ENCODE measurements at regions not wholly inside any gene's neighbourhood (a gene's known extent, or its start where the extent isn't known, plus 50 kb on each side); places are given as distances from the start of the nearest gene placed in this dataset.
"Not testable (repeated sequence)": the region's sequence is repeated elsewhere in the genome, so short reads cannot be mapped to it uniquely, and the experiment has no call there.

DNA sequence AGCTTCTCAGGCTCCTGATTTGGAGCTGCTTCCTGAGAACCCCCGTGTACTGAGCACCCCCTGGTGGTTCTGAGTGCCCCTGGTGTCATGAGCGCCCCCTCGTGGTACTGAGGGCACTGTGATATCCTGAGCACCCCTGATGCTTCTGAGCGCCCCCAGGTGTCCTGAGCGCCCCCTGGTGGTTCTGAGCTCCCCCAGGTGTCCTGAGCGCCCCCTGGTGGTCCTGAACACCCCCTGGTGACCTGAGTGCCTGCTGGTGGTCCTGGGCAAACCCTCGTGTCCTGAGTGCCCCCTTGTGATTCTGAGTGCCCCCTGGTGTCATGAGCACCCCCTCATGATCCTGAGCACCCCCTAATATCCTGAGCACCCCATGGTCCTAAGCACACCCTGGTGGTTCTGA is 502.1 kb downstream of the TP53TG3F start:
- intact Hi-C loops (cut with micrococcal nuclease); POLR2A ChIA-PET (ENCODE audit: partially characterized antibody): not testable (repeated sequence)

DNA sequence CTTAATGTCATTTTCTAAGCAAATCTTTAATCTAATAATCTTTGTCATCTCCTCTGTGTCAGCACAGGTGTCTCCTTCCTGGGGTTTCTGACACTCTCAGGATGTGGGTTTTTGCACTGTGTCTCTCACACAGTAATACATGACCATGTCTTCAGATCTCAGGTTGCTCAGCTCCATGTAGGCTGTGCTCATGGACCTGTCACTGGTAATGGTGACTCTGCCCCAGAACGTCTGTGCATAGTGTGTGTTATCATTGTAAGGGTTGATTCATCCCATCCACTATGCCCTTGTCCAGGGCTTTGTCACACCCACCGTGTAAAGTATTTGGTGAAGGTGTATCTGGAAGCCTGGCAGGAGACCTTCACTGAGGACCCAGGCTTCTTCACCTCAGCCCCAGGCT is 506.1 kb downstream of the TP53TG3F start:
- H3K27me3 ChIP-seq (ENCODE audit: insufficient read depth, low read length); H3K27ac ChIP-seq (ENCODE audit: low read depth, low read length); DNase-seq; CTCF ChIA-PET (ENCODE audit: partially characterized antibody); H3K9me3 ChIP-seq (ENCODE audit: control insufficient read depth in 1 of 2, low read length in 2 of 2); H3K9me3 Mint-ChIP-seq; intact Hi-C loops (cut with micrococcal nuclease); H3K4me3 Mint-ChIP-seq; H3K36me3 ChIP-seq (ENCODE audit: insufficient read depth, low read length); H3K4me1 ChIP-seq (ENCODE audit: insufficient read depth, low read length); H3K4me1 Mint-ChIP-seq; H3K27ac Mint-ChIP-seq; H3K4me3 ChIP-seq (ENCODE audit: low read length in 2 of 2); H3K36me3 Mint-ChIP-seq; H3K27me3 Mint-ChIP-seq; POLR2A ChIA-PET (ENCODE audit: partially characterized antibody): not testable (repeated sequence)

More for the DNA sequence above, 502.1 kb downstream of the TP53TG3F start:
- H3K4me3 Mint-ChIP-seq; H3K27ac ChIP-seq (ENCODE audit: low read depth, low read length); H3K9me3 ChIP-seq (ENCODE audit: control insufficient read depth in 1 of 2, low read length in 2 of 2); DNase-seq; H3K27me3 ChIP-seq (ENCODE audit: insufficient read depth, low read length); H3K4me3 ChIP-seq (ENCODE audit: low read length in 2 of 2); H3K4me1 ChIP-seq (ENCODE audit: insufficient read depth, low read length); H3K36me3 Mint-ChIP-seq; H3K9me3 Mint-ChIP-seq; CTCF ChIA-PET (ENCODE audit: partially characterized antibody); H3K27me3 Mint-ChIP-seq; H3K4me1 Mint-ChIP-seq; H3K36me3 ChIP-seq (ENCODE audit: insufficient read depth, low read length); H3K27ac Mint-ChIP-seq: not testable (repeated sequence)

DNA sequence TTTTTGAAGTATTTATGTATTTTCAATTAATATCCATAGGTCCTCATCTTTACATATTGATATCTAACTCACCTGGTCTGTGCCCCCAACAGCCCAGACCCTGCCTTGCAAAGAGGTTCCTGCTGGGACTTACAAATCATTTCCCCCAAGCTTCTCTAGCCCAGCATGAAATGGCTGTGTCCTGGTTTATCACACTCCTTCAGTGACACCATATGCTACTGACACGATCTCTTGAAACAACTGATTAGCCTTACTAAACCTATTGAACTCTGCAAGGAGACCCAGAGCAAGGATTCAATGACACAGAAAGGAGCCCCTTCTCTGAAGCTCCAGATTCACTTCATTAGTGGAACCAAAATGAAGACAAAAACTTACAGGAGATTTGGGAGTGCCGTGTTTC is 507.4 kb downstream of the TP53TG3F start:
- H3K4me1 ChIP-seq (ENCODE audit: insufficient read depth, low read length); H3K9me3 ChIP-seq (ENCODE audit: control insufficient read depth in 1 of 2, low read length in 2 of 2); DNase-seq; H3K4me3 Mint-ChIP-seq; H3K4me1 Mint-ChIP-seq; H3K27me3 ChIP-seq (ENCODE audit: insufficient read depth, low read length); H3K36me3 ChIP-seq (ENCODE audit: insufficient read depth, low read length); POLR2A ChIA-PET (ENCODE audit: partially characterized antibody); H3K9me3 Mint-ChIP-seq; CTCF ChIA-PET (ENCODE audit: partially characterized antibody); H3K27me3 Mint-ChIP-seq; H3K27ac Mint-ChIP-seq; H3K36me3 Mint-ChIP-seq; H3K27ac ChIP-seq (ENCODE audit: low read depth, low read length); H3K4me3 ChIP-seq (ENCODE audit: low read length in 2 of 2); intact Hi-C loops (cut with micrococcal nuclease): not testable (repeated sequence)

DNA sequence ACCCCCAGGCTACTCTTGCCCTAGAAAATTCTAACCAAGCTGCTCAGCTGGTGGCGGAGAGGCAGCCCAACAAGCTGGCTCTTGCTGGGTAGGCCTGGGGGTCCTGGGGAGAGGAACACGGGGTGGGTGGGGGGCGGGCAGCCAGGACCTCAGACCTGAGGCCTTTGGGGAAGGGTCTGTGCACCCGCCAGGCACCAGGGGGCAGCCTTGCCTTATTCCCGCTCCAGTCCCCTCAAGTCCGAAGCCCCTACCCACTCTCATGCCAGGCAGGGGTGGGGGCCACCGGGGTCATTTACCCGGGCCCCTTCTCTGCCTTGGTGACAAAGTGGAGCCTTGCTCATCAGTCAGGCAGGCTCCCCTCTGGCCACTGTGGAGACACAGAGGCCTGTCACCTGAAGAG is 515.1 kb downstream of the TP53TG3F start:
- H3K27ac ChIP-seq (ENCODE audit: low read depth, low read length); H3K9me3 ChIP-seq (ENCODE audit: control insufficient read depth in 1 of 2, low read length in 2 of 2); CTCF ChIA-PET (ENCODE audit: partially characterized antibody); H3K9me3 Mint-ChIP-seq; H3K36me3 ChIP-seq (ENCODE audit: insufficient read depth, low read length); H3K4me3 ChIP-seq (ENCODE audit: low read length in 2 of 2); H3K36me3 Mint-ChIP-seq; H3K4me1 ChIP-seq (ENCODE audit: insufficient read depth, low read length); H3K27me3 ChIP-seq (ENCODE audit: insufficient read depth, low read length); H3K27me3 Mint-ChIP-seq; POLR2A ChIA-PET (ENCODE audit: partially characterized antibody); DNase-seq; H3K4me3 Mint-ChIP-seq; H3K27ac Mint-ChIP-seq; H3K4me1 Mint-ChIP-seq; intact Hi-C loops (cut with micrococcal nuclease): not testable (repeated sequence)

DNA sequence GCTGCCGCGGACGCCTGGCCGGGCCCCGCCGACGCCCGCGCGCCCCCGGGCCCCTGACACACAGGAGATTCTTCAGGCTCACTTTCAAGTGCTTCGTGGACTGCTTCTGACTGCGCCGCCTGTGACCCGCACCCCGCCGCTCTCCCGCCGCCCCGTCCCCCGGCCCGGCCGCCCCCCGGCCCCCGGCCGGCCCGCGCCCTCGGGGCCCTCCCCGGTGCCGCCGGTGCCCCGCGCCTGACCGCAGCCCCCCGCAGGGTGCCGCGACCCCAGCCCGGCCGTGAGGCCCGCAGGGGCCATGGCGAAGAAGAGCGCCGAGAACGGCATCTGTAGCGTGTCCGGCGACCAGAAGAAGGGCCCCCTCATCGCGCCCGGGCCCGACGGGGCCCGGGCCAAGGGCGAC is 516.3 kb downstream of the TP53TG3F start:
- H3K27me3 ChIP-seq (ENCODE audit: insufficient read depth, low read length); POLR2A ChIA-PET (ENCODE audit: partially characterized antibody); intact Hi-C loops (cut with micrococcal nuclease); H3K27ac Mint-ChIP-seq; H3K9me3 ChIP-seq (ENCODE audit: control insufficient read depth in 1 of 2, low read length in 2 of 2); H3K36me3 Mint-ChIP-seq; H3K9me3 Mint-ChIP-seq; H3K27ac ChIP-seq (ENCODE audit: low read depth, low read length); H3K4me1 Mint-ChIP-seq; H3K27me3 Mint-ChIP-seq; H3K4me3 ChIP-seq (ENCODE audit: low read length in 2 of 2); H3K36me3 ChIP-seq (ENCODE audit: insufficient read depth, low read length); CTCF ChIA-PET (ENCODE audit: partially characterized antibody); DNase-seq; H3K4me3 Mint-ChIP-seq; H3K4me1 ChIP-seq (ENCODE audit: insufficient read depth, low read length): not testable (repeated sequence)

DNA sequence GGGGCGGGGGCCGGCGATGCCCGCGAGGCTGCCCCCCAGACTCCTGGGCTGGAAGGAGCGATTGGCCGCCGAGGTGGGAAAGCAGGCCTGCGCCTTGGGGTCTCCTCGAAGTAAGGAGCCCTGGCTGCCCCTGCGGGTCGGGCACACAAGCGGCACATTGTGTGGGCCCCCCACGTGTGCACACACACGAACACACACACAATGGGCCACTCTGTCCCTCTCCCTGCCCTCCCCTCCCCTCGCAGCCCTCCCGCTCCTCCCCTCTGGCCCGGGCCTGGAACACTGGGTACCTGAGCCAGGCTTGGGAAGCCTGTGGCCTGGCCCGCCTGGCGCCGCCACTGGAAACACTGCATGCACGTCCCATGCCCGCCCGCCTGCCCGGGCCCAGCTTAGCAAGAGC is 517.1 kb downstream of the TP53TG3F start:
- CTCF ChIA-PET (ENCODE audit: partially characterized antibody); H3K9me3 Mint-ChIP-seq; H3K4me3 Mint-ChIP-seq; H3K4me1 ChIP-seq (ENCODE audit: insufficient read depth, low read length); H3K36me3 ChIP-seq (ENCODE audit: insufficient read depth, low read length); H3K36me3 Mint-ChIP-seq; H3K27me3 Mint-ChIP-seq; intact Hi-C loops (cut with micrococcal nuclease); H3K27ac ChIP-seq (ENCODE audit: low read depth, low read length); H3K4me1 Mint-ChIP-seq; H3K9me3 ChIP-seq (ENCODE audit: control insufficient read depth in 1 of 2, low read length in 2 of 2); H3K27ac Mint-ChIP-seq; DNase-seq; POLR2A ChIA-PET (ENCODE audit: partially characterized antibody); H3K27me3 ChIP-seq (ENCODE audit: insufficient read depth, low read length); H3K4me3 ChIP-seq (ENCODE audit: low read length in 2 of 2): not testable (repeated sequence)

DNA sequence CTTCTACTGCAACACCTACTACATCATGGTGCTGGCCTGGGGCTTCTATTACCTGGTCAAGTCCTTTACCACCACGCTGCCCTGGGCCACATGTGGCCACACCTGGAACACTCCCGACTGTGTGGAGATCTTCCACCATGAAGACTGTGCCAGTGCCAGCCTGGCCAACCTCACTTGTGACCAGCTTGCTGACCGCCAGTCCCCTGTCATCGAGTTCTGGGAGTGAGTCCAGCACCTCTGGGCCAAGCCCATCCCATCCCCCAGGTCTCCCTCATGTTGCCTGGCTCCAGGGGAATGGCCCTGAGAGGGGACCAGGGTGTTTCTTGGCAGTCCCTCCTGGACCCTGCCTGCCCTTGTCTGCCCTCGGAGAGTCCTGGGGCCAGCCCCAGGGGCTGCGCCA is 519.4 kb downstream of the TP53TG3F start:
- H3K27ac ChIP-seq (ENCODE audit: low read depth, low read length); H3K36me3 ChIP-seq (ENCODE audit: insufficient read depth, low read length); CTCF ChIA-PET (ENCODE audit: partially characterized antibody); H3K27me3 Mint-ChIP-seq; DNase-seq; H3K36me3 Mint-ChIP-seq; intact Hi-C loops (cut with micrococcal nuclease); POLR2A ChIA-PET (ENCODE audit: partially characterized antibody); H3K4me3 ChIP-seq (ENCODE audit: low read length in 2 of 2); H3K27me3 ChIP-seq (ENCODE audit: insufficient read depth, low read length); H3K9me3 Mint-ChIP-seq; H3K4me1 ChIP-seq (ENCODE audit: insufficient read depth, low read length); H3K9me3 ChIP-seq (ENCODE audit: control insufficient read depth in 1 of 2, low read length in 2 of 2); H3K4me1 Mint-ChIP-seq; H3K27ac Mint-ChIP-seq; H3K4me3 Mint-ChIP-seq: not testable (repeated sequence)

DNA sequence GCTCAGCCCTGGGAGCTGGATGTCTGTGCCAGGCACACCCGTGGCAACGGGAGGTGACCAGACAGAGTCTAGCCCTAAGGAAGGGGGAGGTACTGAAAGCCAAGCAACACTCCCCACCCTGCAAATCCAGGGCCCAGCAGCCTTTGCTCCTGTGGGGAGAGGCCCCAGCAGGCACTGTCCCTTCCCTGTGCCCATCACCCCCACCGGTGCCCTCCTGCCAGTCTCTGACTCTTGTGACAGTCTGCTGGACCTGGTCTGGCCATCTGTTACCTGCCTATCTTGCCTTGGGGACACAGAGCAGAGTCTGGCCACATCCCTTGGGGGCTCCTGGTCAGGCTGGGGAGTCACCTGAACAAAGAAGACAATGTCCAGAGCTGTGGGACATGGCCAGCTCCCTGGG is 520.2 kb downstream of the TP53TG3F start:
- H3K4me1 ChIP-seq (ENCODE audit: insufficient read depth, low read length); H3K36me3 ChIP-seq (ENCODE audit: insufficient read depth, low read length); intact Hi-C loops (cut with micrococcal nuclease); H3K9me3 ChIP-seq (ENCODE audit: control insufficient read depth in 1 of 2, low read length in 2 of 2); H3K4me3 Mint-ChIP-seq; DNase-seq; H3K4me3 ChIP-seq (ENCODE audit: low read length in 2 of 2); H3K27ac ChIP-seq (ENCODE audit: low read depth, low read length); H3K36me3 Mint-ChIP-seq; POLR2A ChIA-PET (ENCODE audit: partially characterized antibody); H3K27me3 ChIP-seq (ENCODE audit: insufficient read depth, low read length); H3K27ac Mint-ChIP-seq; H3K4me1 Mint-ChIP-seq; H3K27me3 Mint-ChIP-seq; H3K9me3 Mint-ChIP-seq; CTCF ChIA-PET (ENCODE audit: partially characterized antibody): not testable (repeated sequence)
